B cell (primary cell): ENCODE measurements at regions not wholly inside any gene's neighbourhood (a gene's known extent, or its start where the extent isn't known, plus 50 kb on each side); places are given as distances from the start of the nearest gene placed in this dataset.
"Not testable (repeated sequence)": the region's sequence is repeated elsewhere in the genome, so short reads cannot be mapped to it uniquely, and the experiment has no call there.

Experiments used
- ATAC-seq: fragments of 200-7000 bp; cut with Tn5 transposase; one replicate; pipeline ENCODE4 v1.10.0; 2021; ENCODE audit warnings: low read depth, mild to moderate bottlenecking, moderate number of reproducible peaks, moderate library complexity
- CTCF ChIA-PET: fragments of 350-600 bp; sonication (Branson Sonifier 250); formaldehyde crosslinking; loops from one replicate; lab custom pipeline; 2021; ENCODE audit warnings: antibody characterized with exemption, inconsistent platforms; lab: Charles Lee
- POLR2A ChIA-PET: fragments of 350-600 bp; sonication (Branson Sonifier 250); formaldehyde crosslinking; loops from one replicate; lab custom pipeline; 2021; ENCODE audit warnings: antibody characterized with exemption; lab: Charles Lee
- DNase-seq: peaks from one replicate; pipeline ENCODE4 v3.0.0; 2013
- H2AFZ ChIP-seq: 2 replicates; pipeline ENCODE4 v1.6.1; 2012; ENCODE audit warnings: mild to moderate bottlenecking, low read depth, low read length; ENCODE audit not compliant: insufficient read depth, poor library complexity, severe bottlenecking
- H3K27ac ChIP-seq, 2 donors: 1 replicate in 1 of 2; 2 replicates in 1 of 2; pipeline ENCODE4 v1.5.1; 2012 to 2013; ENCODE audit warnings: low read length in 2 of 2, mild to moderate bottlenecking in 2 of 2, moderate library complexity in 1 of 2
- H3K27me3 ChIP-seq, 4 experiments: fragments of 200-600 bp in 1 of 4; sonication (generic) in 1 of 4; replicated peaks in 1 of 4; 1 replicate in 2 of 4; 2 replicates in 2 of 4; pipeline versions ENCODE4 v1.6.1 to v1.7.0; 2013 to 2016; ENCODE audit warnings: low read length in 3 of 4, mild to moderate bottlenecking in 2 of 4, mixed read lengths in 1 of 4, moderate library complexity in 1 of 4; ENCODE audit not compliant: insufficient read depth in 4 of 4, control insufficient read depth in 3 of 4; ENCODE audit errors: control extremely low read depth in 1 of 4
- H3K36me3 ChIP-seq, 2 experiments: replicated peaks in 1 of 2; 1 replicate in 1 of 2; 2 replicates in 1 of 2; pipeline versions ENCODE4 v1.6.1 to v1.7.1; 2013; ENCODE audit warnings: low read length in 1 of 2; ENCODE audit not compliant: insufficient read depth in 2 of 2, control insufficient read depth in 1 of 2; ENCODE audit errors: control extremely low read depth in 1 of 2, extremely low read depth in 1 of 2
- H3K4me1 ChIP-seq, 2 donors: fragments of 200-600 bp in 1 of 2; sonication (generic) in 1 of 2; 1 replicate in 1 of 2; 2 replicates in 1 of 2; pipeline versions ENCODE4 v1.5.1 to v1.6.1; 2013 to 2017; ENCODE audit warnings: low read length in 2 of 2; ENCODE audit not compliant: control insufficient read depth in 2 of 2, insufficient read depth in 2 of 2
- H3K4me2 ChIP-seq: replicated peaks from 2 replicates; pipeline ENCODE3; 2012; ENCODE audit warnings: mild to moderate bottlenecking, low read depth, low read length; ENCODE audit not compliant: poor library complexity, severe bottlenecking
- H3K4me3 ChIP-seq, 5 experiments: fragments of 200-600 bp in 1 of 5; sonication (generic) in 1 of 5; 1 replicate in 3 of 5; 2 replicates in 2 of 5; pipeline versions ENCODE4 v1.5.1 to v1.7.0; 2011 to 2016; ENCODE audit warnings: low read length in 4 of 5, mild to moderate bottlenecking in 4 of 5, low read depth in 2 of 5, control low read depth in 1 of 5, moderate library complexity in 1 of 5; ENCODE audit not compliant: insufficient read depth in 1 of 5; ENCODE audit errors: control extremely low read depth in 1 of 5, extremely low read depth in 1 of 5
- H3K79me2 ChIP-seq: fragments of 200-600 bp; sonication (generic); one replicate; pipeline ENCODE4 v1.6.0; 2016; ENCODE audit warnings: low read length; ENCODE audit not compliant: control insufficient read depth, insufficient read depth
- H3K9ac ChIP-seq: fragments of 200-600 bp; sonication (generic); 2 replicates; pipeline ENCODE4 v1.6.1; 2017; ENCODE audit warnings: mild to moderate bottlenecking, low read length, moderate library complexity
- H3K9me3 ChIP-seq, 3 donors: one replicate each; pipeline versions ENCODE4 v1.6.1 to v1.7.1; 2013; ENCODE audit warnings: low read length in 2 of 3; ENCODE audit not compliant: control insufficient read depth in 2 of 3, insufficient read depth in 1 of 3; ENCODE audit errors: control extremely low read depth in 1 of 3
- H4K20me1 ChIP-seq: 2 replicates; pipeline ENCODE4 v1.6.0; 2012; ENCODE audit warnings: mild to moderate bottlenecking, low read length; ENCODE audit not compliant: insufficient read depth, control insufficient read depth, poor library complexity, severe bottlenecking
- H3K27ac Mint-ChIP-seq: one replicate; pipeline ENCODE4 v1.8.0; 2021; ENCODE audit warnings: mixed read lengths
- H3K27me3 Mint-ChIP-seq: one replicate; pipeline ENCODE4 v1.8.0; 2021; ENCODE audit warnings: mixed read lengths
- H3K4me1 Mint-ChIP-seq: one replicate; pipeline ENCODE4 v1.8.0; 2021; ENCODE audit warnings: mixed read lengths
- H3K4me3 Mint-ChIP-seq: one replicate; pipeline ENCODE4 v1.8.0; 2021; ENCODE audit warnings: mixed read lengths
- H3K9me3 Mint-ChIP-seq: one replicate; pipeline ENCODE4 v1.8.0; 2022; ENCODE audit warnings: mixed read lengths; ENCODE audit not compliant: insufficient read depth
- CTCF ChIP-seq: fragments of 200-600 bp; IDR thresholded peaks from one replicate; pipeline ENCODE4 v1.8.0; 2022; ENCODE audit warnings: antibody characterized with exemption, mild to moderate bottlenecking
- EZH2 ChIP-seq: IDR thresholded peaks from 2 replicates; pipeline ENCODE4 v1.6.1; 2012; ENCODE audit warnings: borderline replicate concordance, low read depth, mild to moderate bottlenecking, moderate library complexity, low read length; ENCODE audit not compliant: insufficient read depth, poor library complexity, severe bottlenecking
- WGBS: methylation state at CpG from one replicate; pipeline ENCODE4 v1.1.5; 2013; ENCODE audit warnings: missing lambda C conversion rate; ENCODE audit not compliant: insufficient coverage; 5-methylcytosine and 5-hydroxymethylcytosine counted together
- intact Hi-C: fragments of 100-400 bp; cut with micrococcal nuclease; formaldehyde crosslinking; loops from one replicate; pipeline ENCODE4 v1.10.0; 2022

DNA sequence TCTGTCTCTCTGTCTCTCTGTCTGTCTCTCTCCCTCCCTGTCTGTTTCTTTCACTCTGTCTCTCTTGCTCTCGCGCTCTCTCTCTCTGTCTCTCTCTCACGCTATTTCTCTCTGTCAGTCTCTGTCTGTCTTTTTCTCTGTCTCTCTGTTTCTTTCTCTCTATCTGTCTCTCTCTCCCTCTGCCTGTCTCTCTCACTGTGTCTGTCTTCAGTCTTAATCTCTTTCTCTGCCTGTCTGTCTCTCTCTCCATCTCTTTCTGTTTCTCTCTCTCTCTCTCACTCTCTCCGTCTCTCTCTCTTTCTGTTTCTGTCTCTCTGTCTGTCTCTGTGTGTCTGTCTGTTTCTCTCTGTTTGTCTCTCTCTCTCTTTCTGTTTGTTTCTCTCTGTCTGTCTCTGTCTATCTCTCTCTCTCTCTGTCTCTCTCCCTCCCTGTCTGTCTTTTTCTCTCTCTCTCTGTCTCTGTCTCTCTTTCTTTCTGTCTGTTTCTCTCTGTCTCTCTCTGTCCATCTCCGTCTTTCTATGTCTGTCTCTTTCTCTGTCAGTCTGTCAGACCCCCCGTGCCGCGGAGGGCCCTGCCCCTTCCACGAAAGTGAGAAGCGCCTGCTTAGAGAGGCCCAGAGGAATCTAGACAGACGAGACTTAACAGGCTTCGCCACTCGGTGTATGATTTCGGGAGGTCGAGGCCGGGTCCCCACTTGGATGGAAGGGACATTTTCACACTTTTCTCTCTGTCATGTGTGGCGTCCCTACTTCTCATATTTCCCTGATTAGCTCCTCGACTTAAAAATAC lies 346.3 kb upstream of the DEFB115 start:
- Mint-ChIP-seq H3K4me1 (no peaks in the 10 kb centered on the region), H3K27me3 (peaks cover 12% of the 10 kb centered on the region), H3K4me3 (no peak overlapping the region), H3K9me3 (peaks cover 11% of the 10 kb centered on the region), H3K27ac (no peak overlapping the region)
- Histone ChIP-seq H3K4me2 (no peak overlapping the region), H3K79me2 (no peaks in the 10 kb centered on the region), H3K36me3 (no peaks in the 10 kb centered on the region), H3K27me3 (no peaks in the 10 kb centered on the region), H3K9me3 (peaks cover 0 to 37% (median 0%) of the 10 kb centered on the region in 3 donors), H3K4me3 (no peak overlapping the region), H3K4me1 (no peaks in the 10 kb centered on the region), H3K27ac (no peak overlapping the region), H3K9ac (no peak overlapping the region), H4K20me1 (no peaks in the 10 kb centered on the region), H2AFZ (no peak overlapping the region)
- ChIA-PET POLR2A (no interaction called here), CTCF (no interaction called here)
- intact Hi-C loops = no loop called here
- 82% methylated on average over 17 of the region's 18 CpGs for whole genome bisulfite sequencing
- DNase-seq (no peak), ATAC-seq (no peak)
- TF ChIP-seq CTCF = no peak
- TF ChIP-seq EZH2 = no peak

DNA sequence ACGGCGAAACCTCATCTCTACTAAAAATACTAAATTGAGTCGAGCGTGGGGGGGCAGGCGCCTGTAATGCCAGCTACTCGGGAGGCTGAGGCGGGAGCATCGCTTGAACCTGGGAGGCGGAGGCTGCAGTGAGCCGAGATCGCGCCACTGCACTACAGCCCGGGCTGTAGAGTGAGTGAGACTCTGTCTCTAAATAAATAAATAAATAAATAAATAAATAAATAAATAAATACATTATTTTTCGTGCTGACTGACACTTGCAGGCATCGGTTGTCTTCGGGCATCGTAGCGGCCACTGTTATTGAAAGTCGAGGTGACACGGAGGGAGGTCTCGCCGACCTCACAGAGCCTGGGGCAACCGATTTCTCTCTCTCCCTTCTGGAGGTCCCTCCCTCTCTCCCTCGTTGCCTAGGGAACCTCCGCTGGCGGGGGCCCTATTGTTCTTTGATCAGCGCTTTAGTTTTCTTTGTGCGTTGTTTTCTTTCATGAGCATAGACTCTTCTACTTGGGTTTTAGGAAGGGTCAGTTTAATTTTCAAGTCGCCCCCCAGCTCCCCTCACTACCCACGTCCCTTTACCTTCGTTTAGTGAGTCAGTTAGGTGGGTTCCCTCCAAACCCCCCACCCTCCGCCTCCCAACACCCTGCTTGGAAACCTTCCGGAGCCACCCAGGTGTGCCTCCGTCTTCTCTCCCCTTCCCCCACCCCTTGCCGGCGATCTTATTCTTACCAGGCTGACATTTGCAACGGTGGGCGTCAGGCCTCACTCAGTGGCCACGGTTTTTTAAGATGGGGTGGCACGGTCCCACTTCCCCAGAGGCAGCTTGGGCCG lies 345.4 kb upstream of the DEFB115 start:
- H3K9me3 ChIP-seq = peaks cover 0 to 34% (median 0%) of the 10 kb centered on the region in 3 donors
- H3K27me3 ChIP-seq, H3K27ac ChIP-seq, H3K36me3 ChIP-seq, intact Hi-C loops, H3K4me2 ChIP-seq, H3K4me3 ChIP-seq, H3K79me2 ChIP-seq, H4K20me1 ChIP-seq, ATAC-seq, DNase-seq, H3K27ac Mint-ChIP-seq, H3K4me1 ChIP-seq, POLR2A ChIA-PET, H3K4me1 Mint-ChIP-seq, H3K9ac ChIP-seq, CTCF ChIA-PET, H2AFZ ChIP-seq, H3K4me3 Mint-ChIP-seq: not testable (repeated sequence)
- H3K9me3 Mint-ChIP-seq = peaks cover 11% of the 10 kb centered on the region
- WGBS = 13% methylated on average over 9 of the region's 41 CpGs
- peaks cover 12% of the 10 kb centered on the region for H3K27me3 Mint-ChIP-seq

DNA sequence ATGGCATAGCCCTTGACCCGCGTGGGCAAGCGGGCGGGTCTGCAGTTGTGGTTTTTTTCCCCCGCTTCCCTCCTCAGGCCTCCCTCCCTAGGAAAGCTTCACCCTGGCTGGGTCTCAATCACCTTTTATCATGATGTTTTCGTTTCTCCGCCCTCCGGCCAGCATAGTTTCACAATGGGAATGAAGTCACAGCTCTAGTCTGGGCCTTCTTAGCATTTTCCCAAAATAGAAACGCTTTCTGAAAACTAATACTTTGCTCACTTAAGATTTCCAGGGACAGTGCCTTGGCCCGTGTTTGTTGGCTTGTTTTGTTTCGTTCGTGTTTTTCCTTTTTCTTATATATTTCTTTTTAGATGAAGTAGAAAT lies 344.8 kb upstream of the DEFB115 start:
- 0% methylated on average over 1 of the region's 12 CpGs for whole genome bisulfite sequencing
- H3K79me2 ChIP-seq, H4K20me1 ChIP-seq, H3K36me3 ChIP-seq, H2AFZ ChIP-seq, H3K4me1 ChIP-seq, H3K4me3 ChIP-seq, POLR2A ChIA-PET, DNase-seq, intact Hi-C loops, H3K27ac Mint-ChIP-seq, H3K4me1 Mint-ChIP-seq, H3K9ac ChIP-seq, CTCF ChIA-PET, ATAC-seq, H3K27ac ChIP-seq, H3K27me3 ChIP-seq, H3K4me2 ChIP-seq, H3K4me3 Mint-ChIP-seq: not testable (repeated sequence)
- peaks cover 0 to 29% (median 0%) of the 10 kb centered on the region in 3 donors for H3K9me3 ChIP-seq
- Mint-ChIP-seq H3K9me3 (peaks cover 11% of the 10 kb centered on the region), H3K27me3 (peaks cover 12% of the 10 kb centered on the region)
